Activated CD4-positive, alpha-beta T cell treated with anti-CD3 and anti-CD28 coated beads for 36 hours (primary cell): ENCODE measurements at regions not wholly inside any gene's neighbourhood (a gene's known extent, or its start where the extent isn't known, plus 50 kb on each side); places are given as distances from the start of the nearest gene placed in this dataset.

Experiments
- ATAC-seq: fragments of 200-7000 bp; cut with Tn5 transposase; one replicate; pipeline ENCODE4 v1.10.0; 2021; ENCODE audit warnings: mild to moderate bottlenecking, moderate library complexity
- CTCF ChIA-PET: fragments of 350-600 bp; sonication (Branson Sonifier 250); formaldehyde crosslinking; loops from one replicate; lab custom pipeline; 2021; ENCODE audit warnings: antibody characterized with exemption; lab: Charles Lee
- POLR2A ChIA-PET: fragments of 350-600 bp; sonication (Branson Sonifier 250); formaldehyde crosslinking; loops from one replicate; lab custom pipeline; 2021; ENCODE audit warnings: antibody characterized with exemption, inconsistent platforms; lab: Charles Lee
- DNase-seq: peaks from one replicate; pipeline ENCODE4 v3.0.0-alpha.2; 2020
- H3K27ac Mint-ChIP-seq: one replicate; pipeline ENCODE4 v1.8.0; 2021; ENCODE audit warnings: mixed read lengths
- H3K27me3 Mint-ChIP-seq: one replicate; pipeline ENCODE4 v1.8.0; 2021; ENCODE audit warnings: mixed read lengths
- H3K36me3 Mint-ChIP-seq: one replicate; pipeline ENCODE4 v1.8.0; 2021; ENCODE audit warnings: low read depth, mixed read lengths
- H3K4me1 Mint-ChIP-seq: one replicate; pipeline ENCODE4 v1.8.0; 2021; ENCODE audit warnings: mixed read lengths
- H3K4me3 Mint-ChIP-seq: one replicate; pipeline ENCODE4 v1.8.0; 2021; ENCODE audit warnings: mild to moderate bottlenecking, moderate library complexity, mixed read lengths
- H3K9me3 Mint-ChIP-seq: one replicate; pipeline ENCODE4 v1.8.0; 2021; ENCODE audit warnings: low read depth, mixed read lengths
- intact Hi-C, 2 experiments: fragments of 100-400 bp; cut with DNase I in 1 of 2; cut with micrococcal nuclease in 1 of 2; formaldehyde crosslinking; loops; one replicate each; pipeline versions ENCODE4 v1.14.2 to v1.15.1; 2022 to 2024; cut with DNase I, micrococcal nuclease

DNA sequence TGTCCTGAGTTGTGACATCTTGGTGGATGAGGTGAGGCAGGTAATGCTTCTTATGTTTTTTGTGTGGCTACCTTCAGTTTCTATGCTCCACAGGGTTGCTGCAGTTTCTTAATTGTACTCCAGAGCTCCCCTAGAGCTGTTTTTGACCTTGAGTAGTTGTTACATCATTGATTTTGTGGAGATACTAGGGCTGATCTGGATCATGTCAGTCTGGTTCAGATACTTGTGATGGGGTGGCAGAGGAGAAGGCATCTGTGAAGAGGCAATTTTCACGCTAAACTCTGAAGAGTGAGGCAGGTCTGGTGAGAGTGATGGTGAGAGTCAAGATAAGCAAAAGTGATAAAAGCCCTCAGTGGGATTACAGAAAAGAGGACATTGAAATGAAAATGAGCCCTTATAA lies 1180.2 kb downstream of the RAPGEF2 start:
- CTCF ChIA-PET, result no interaction called here
- Mint-ChIP-seq H3K4me1 (no peaks in the 10 kb centered on the region), H3K27me3 (no peaks in the 10 kb centered on the region), H3K9me3 (peaks cover 34% of the 10 kb centered on the region), H3K4me3 (no peak overlapping the region), H3K36me3 (no peaks in the 10 kb centered on the region), H3K27ac (no peak overlapping the region)
- intact Hi-C loops, result no loop called here
- POLR2A ChIA-PET, result no interaction called here
- no peak for ATAC-seq
- no peak for DNase-seq

DNA sequence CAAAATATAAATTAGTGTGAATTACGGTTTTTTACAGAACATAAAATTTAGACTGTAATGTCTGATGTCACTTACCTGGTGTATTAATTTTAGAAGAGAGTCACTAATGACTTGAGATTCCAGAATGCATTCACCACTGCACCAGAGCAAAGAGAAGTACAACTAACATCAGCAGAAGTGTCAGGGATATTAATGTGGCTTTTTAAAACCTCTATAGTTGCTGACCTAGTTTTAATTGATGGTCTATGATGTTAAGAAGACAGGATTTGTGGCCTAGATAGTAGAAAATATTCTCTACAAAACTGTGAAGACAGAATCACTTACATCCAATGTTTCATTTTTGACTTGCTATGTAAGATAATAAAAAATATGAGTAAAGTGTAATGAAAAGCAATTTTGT lies 1181.6 kb downstream of the RAPGEF2 start:
- no peak overlapping the region for H3K27ac Mint-ChIP-seq
- intact Hi-C loops, result no loop called here

DNA sequence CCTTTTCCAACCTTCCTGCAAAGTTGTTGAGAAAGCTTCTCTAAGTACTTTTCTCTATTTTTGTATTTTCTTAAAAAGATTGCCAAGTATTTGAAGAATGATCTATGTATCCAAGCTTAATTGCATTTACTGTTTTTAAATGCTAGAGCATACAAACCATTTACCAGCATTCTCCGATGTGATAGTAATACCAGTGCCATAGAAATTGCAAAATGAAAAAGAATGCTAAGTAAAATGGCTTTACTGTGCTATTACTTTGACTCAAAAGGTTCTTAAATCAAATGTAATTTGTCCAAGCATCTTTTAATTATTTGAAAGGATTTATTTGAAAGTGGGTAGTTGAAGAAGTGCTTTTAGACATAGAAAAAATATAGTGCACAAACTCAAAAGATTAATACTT lies 1183.2 kb downstream of the RAPGEF2 start:
- Mint-ChIP-seq H3K4me1 (no peaks in the 10 kb centered on the region), H3K36me3 (no peaks in the 10 kb centered on the region), H3K4me3 (no peak overlapping the region), H3K9me3 (peaks cover 23% of the 10 kb centered on the region), H3K27me3 (no peaks in the 10 kb centered on the region), H3K27ac (no peak overlapping the region)
- ATAC-seq (no peak), DNase-seq (no peak)
- ChIA-PET CTCF (interaction anchor here (0.6 kb wide), 1 partner anchor 395 kb away, joined by 3 read pairs; no protein-coding TSS in a partner anchor), POLR2A (no interaction called here)
- intact Hi-C loops, result no loop called here

More for the DNA sequence above, 1181.6 kb downstream of the RAPGEF2 start:
- H3K4me3 Mint-ChIP-seq, result no peak overlapping the region
- no peaks in the 10 kb centered on the region for H3K27me3 Mint-ChIP-seq
- DNase-seq (no peak), ATAC-seq (no peak)
- peaks cover 29% of the 10 kb centered on the region for H3K9me3 Mint-ChIP-seq
- no peaks in the 10 kb centered on the region for H3K36me3 Mint-ChIP-seq
- CTCF ChIA-PET, result no interaction called here
- POLR2A ChIA-PET, result no interaction called here
- H3K4me1 Mint-ChIP-seq, result no peaks in the 10 kb centered on the region

DNA sequence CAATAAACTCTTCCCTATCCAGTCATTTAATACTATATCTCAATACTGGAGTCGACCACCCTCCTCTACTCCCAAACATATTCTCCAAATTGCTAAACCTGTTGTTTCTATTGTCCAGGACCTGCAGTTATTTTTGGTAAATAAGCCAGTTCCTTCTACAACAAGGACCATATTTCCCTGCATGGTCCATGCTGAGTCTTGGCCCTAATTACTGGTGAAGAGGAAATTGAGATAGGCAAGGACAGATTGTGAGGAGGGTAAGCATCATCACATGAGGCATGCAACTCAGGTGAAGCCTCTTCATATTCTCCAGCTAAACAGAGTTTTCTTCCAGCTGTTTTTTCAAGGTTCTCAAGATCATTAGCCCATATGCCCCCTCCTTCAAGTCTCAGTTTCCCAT lies 1193.6 kb downstream of the RAPGEF2 start:
- CTCF ChIA-PET, result no interaction called here

DNA sequence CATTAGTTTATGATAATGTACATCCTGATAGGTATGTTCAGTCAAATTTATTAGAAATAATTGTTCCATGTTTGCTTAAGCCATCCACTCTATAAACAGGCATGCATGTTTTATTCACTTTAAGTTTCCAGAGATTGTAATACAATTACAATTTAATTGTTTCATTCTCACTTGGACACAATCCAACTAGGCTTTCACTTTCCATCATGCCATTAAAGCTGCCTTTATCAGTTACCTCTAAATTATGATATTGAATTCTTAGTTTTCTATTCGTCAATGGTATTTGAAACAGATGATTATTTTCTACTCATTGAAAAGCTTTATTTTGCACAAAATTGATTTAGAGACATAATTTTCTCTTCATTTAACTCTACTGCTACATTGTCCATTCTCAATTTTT lies 1196.3 kb downstream of the RAPGEF2 start:
- Mint-ChIP-seq H3K36me3 (no peaks in the 10 kb centered on the region), H3K9me3 (peaks cover 3% of the 10 kb centered on the region), H3K4me1 (no peaks in the 10 kb centered on the region), H3K27me3 (no peaks in the 10 kb centered on the region), H3K27ac (no peak overlapping the region), H3K4me3 (no peak overlapping the region)
- ATAC-seq (no peak), DNase-seq (no peak)
- POLR2A ChIA-PET, result no interaction called here
- CTCF ChIA-PET, result interaction anchor here (0.7 kb wide), 1 partner anchor 71 kb away, joined by 3 read pairs; no protein-coding TSS in a partner anchor
- intact Hi-C loops, result no loop called here

More for the DNA sequence above, 1193.6 kb downstream of the RAPGEF2 start:
- Mint-ChIP-seq H3K36me3 (no peaks in the 10 kb centered on the region), H3K27ac (no peak overlapping the region), H3K4me1 (no peaks in the 10 kb centered on the region), H3K4me3 (no peak overlapping the region), H3K9me3 (peaks cover 5% of the 10 kb centered on the region), H3K27me3 (no peaks in the 10 kb centered on the region)
- POLR2A ChIA-PET, result no interaction called here
- intact Hi-C loops, result no loop called here
- ATAC-seq, result no peak
- DNase-seq, result no peak

DNA sequence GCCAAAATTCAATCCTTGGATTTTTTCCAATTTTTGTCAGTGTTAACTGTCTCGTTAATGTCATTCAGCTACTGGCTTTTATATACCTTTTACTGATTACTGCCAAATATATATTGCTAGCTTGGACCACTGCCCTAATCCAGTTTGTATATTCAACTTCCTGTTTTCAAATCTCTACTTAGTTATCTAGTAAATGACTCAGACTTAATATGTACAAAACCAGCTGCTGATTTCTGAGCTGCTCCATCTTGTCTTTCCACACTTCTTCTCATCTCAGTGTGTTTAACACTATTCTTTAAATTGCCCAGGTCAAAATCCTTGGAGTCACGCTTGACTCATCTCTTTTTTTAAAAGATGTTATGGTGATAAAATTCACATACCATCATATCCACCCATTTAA lies 1196.7 kb downstream of the RAPGEF2 start:
- POLR2A ChIA-PET, result no interaction called here
- Mint-ChIP-seq H3K27ac (no peak overlapping the region), H3K4me3 (no peak overlapping the region), H3K36me3 (no peaks in the 10 kb centered on the region), H3K9me3 (peaks cover 3% of the 10 kb centered on the region), H3K4me1 (no peaks in the 10 kb centered on the region), H3K27me3 (no peaks in the 10 kb centered on the region)
- CTCF ChIA-PET, result interaction anchor here (0.7 kb wide), 1 partner anchor 70 kb away, joined by 3 read pairs; no protein-coding TSS in a partner anchor
- intact Hi-C loops, result no loop called here
- DNase-seq, result no peak
- no peak for ATAC-seq

DNA sequence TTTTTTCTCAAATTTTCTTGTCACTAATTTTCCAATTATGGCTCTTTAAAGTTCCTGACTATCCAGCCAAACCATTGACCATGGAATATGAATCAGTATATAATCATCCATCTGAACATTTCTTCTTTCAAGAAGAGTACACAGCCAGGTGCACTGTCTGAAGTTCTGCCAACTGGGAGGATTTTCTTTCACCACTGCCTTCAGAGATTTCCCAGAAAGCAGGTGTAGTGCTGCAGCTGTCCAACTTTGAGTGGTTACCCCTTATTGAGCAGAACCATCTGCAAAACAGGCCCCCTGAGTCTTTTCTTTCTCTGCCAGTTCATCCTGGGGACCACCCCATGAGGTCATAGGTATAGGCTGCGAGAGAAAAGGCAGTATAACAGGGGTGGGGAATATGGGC lies 1213.2 kb downstream of the RAPGEF2 start:
- H3K36me3 Mint-ChIP-seq, result no peaks in the 10 kb centered on the region
- ChIA-PET CTCF (no interaction called here), POLR2A (no interaction called here)
- DNase-seq, result no peak
- H3K27me3 Mint-ChIP-seq, result no peaks in the 10 kb centered on the region
- no peak for ATAC-seq
- intact Hi-C loops, result no loop called here
- no peaks in the 10 kb centered on the region for H3K4me1 Mint-ChIP-seq
- H3K4me3 Mint-ChIP-seq, result no peak overlapping the region
- no peak overlapping the region for H3K27ac Mint-ChIP-seq
- peaks cover 6% of the 10 kb centered on the region for H3K9me3 Mint-ChIP-seq

DNA sequence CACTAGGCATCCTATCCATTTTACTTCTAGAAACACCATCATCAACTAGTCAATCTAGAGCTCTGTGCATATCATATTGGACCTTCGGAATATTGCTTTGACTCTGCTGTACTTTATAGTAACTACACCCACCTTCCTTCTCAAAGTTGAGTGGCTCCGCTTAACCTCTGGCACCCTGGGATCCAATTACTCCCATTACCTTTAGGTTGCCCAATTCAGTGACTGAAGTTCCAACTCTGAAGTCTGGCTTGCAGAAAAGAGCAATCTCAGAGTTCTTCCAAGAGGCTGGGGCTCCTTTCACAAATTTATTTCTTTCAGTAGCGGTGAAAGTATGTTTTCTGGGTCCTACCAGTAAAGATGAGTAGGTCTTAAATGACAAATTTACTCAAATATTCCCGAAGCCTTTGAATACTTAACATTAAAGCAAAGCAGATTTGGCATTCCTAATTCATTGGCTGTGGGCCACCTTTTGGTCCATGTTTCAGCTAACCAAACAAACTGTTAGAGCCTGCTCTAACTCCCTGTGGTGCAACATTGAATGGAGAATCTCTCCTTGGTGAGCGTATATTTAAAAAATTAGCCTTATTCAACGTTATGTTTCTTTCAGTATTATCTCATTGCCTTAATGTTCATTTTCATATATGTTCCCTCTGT lies 1215.8 kb downstream of the RAPGEF2 start:
- DNase-seq (no peak), ATAC-seq (no peak)
- no peak overlapping the region for H3K27ac Mint-ChIP-seq
- no peaks in the 10 kb centered on the region for H3K4me1 Mint-ChIP-seq
- no peaks in the 10 kb centered on the region for H3K27me3 Mint-ChIP-seq
- intact Hi-C loops, result no loop called here
- POLR2A ChIA-PET, result no interaction called here
- no peak overlapping the region for H3K4me3 Mint-ChIP-seq
- H3K9me3 Mint-ChIP-seq, result peaks cover 3% of the 10 kb centered on the region
- no peaks in the 10 kb centered on the region for H3K36me3 Mint-ChIP-seq
- CTCF ChIA-PET, result no interaction called here

DNA sequence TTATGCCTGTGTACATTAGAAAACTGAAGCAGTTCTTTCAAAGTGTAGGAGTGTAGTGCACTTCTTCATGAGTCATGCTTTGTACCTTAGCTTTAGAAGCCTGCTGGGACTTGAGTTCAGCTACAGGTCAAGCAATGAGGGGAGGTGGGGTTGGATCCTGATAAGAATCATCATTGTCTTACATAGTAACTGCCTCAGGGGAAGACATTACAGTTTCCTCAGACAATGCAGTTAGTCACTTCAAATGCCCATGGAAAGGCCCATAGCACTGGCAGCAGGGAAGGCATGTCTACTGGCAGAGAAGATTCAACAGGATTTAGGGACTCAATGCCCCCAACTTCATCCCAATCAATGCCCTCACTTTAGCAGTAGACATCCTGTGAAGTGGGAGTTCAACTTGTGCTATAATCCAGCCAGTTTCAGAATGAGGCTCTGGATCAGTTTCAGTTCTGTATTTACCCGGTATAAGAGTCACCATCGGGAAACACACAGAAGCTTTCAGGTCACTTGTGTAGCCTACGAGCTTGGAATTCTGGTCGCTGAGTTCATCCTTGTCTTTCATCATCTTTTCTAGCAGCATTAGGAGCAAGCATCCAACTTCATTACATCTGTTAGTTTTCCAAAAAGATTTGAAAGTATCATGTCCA lies 1216.5 kb downstream of the RAPGEF2 start:
- ChIA-PET CTCF (no interaction called here), POLR2A (no interaction called here)
- Mint-ChIP-seq H3K4me1 (no peaks in the 10 kb centered on the region), H3K27me3 (no peaks in the 10 kb centered on the region), H3K27ac (no peak overlapping the region), H3K9me3 (peaks cover 3% of the 10 kb centered on the region), H3K36me3 (no peaks in the 10 kb centered on the region), H3K4me3 (no peak overlapping the region)
- DNase-seq (no peak), ATAC-seq (no peak)
- intact Hi-C loops, result no loop called here

DNA sequence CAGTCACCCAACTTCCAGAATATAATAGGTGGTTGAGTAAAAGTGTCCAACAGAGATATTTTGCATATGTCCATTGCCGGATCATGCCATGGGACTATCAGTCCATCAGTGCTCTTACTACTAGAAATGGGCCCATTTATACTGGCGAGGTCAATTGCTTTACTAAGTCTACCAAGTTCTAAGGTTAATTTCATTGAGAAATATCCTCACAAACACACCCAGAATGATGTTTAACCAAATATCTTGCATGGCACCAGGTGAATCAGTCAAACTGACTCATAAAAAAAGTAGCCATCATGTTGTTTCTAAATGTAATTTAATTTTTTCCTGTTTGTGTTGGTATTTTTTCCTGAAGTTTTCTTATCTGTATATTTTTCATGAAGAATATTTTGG lies 1217.0 kb downstream of the RAPGEF2 start:
- DNase-seq (no peak), ATAC-seq (no peak)
- Mint-ChIP-seq H3K36me3 (no peaks in the 10 kb centered on the region), H3K9me3 (peaks cover 3% of the 10 kb centered on the region), H3K4me3 (no peak overlapping the region), H3K27me3 (no peaks in the 10 kb centered on the region), H3K27ac (no peak overlapping the region), H3K4me1 (no peaks in the 10 kb centered on the region)
- CTCF ChIA-PET, result no interaction called here
- intact Hi-C loops, result no loop called here
- POLR2A ChIA-PET, result no interaction called here

DNA sequence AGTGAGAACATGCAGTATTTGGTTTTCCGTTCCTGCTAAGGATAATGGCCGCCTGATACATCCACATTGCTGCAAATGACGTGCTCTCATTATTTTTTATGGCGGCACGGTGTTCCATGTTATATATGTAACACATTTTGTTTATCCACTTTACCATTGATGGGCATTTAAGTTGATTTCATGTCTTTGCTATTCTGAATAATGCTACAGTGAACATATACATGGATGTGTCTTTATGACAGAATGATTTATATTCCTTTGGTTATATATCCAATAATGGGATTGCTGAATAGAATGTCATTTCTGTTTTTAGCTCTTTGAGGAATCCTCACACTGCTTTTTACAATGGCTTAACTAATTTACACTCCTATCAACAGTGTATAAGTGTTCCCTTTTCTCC lies 1223.2 kb downstream of the RAPGEF2 start:
- intact Hi-C loops, result no loop called here
- ATAC-seq (no peak), DNase-seq (no peak)
- ChIA-PET CTCF (no interaction called here), POLR2A (no interaction called here)
- Mint-ChIP-seq H3K4me3 (no peak overlapping the region), H3K27me3 (no peaks in the 10 kb centered on the region), H3K9me3 (peaks cover 7% of the 10 kb centered on the region), H3K4me1 (no peaks in the 10 kb centered on the region), H3K27ac (no peak overlapping the region), H3K36me3 (no peaks in the 10 kb centered on the region)

DNA sequence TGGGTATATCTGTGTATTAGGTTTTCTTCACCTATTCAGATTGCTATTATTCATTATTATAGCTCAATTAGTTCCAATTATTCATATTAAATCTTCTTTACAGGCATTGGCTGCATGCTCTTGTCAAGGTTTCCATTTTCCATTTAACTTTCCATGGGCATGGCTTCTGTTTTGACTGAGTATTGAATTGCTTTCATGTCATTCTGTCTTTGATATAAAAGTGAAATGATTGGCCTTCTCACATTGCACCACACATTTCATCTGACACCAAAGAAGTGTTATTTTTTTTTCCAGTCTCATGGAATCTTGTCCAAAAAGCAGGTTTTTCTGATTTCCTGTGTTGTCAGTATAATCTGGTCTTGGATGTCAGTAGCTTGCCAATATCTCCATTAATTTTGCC lies 1244.3 kb downstream of the RAPGEF2 start:
- H3K27me3 Mint-ChIP-seq, result no peaks in the 10 kb centered on the region
- no peaks in the 10 kb centered on the region for H3K4me1 Mint-ChIP-seq
- peaks cover 10% of the 10 kb centered on the region for H3K9me3 Mint-ChIP-seq
- DNase-seq, result no peak
- H3K36me3 Mint-ChIP-seq, result no peaks in the 10 kb centered on the region
- ATAC-seq, result no peak
- H3K27ac Mint-ChIP-seq, result no peak overlapping the region
- H3K4me3 Mint-ChIP-seq, result no peak overlapping the region
- intact Hi-C loops, result no loop called here
- ChIA-PET POLR2A (no interaction called here), CTCF (no interaction called here)
